ENCODE measurements at regions not wholly inside any gene's neighbourhood (a gene's known extent, or its start where the extent isn't known, plus 50 kb on each side); places are given as distances from the start of the nearest gene placed in this dataset.

GRCh38 chr11:36874291-36874690, 276.3 kb upstream of the RAG2 start:
- Mint-ChIP-seq H3K27ac (no peak overlapping the region), H3K4me3 (no peak overlapping the region), H3K27me3 (ENCODE audit: insufficient read depth) (no peaks in the 10 kb centered on the region), H3K4me1 (no peaks in the 10 kb centered on the region), H3K36me3 (ENCODE audit: low read depth) (no peaks in the 10 kb centered on the region), H3K9me3 (no peaks in the 10 kb centered on the region)
- no peaks in the 10 kb centered on the region for H3K36me3 ChIP-seq (ENCODE audit: control insufficient read depth, insufficient read depth, low read length)
- DNase-seq: no peak
- H3K27me3 ChIP-seq (ENCODE audit: control insufficient read depth, insufficient read depth, low read length, poor library complexity, severe bottlenecking): no peaks in the 10 kb centered on the region
- no peaks in the 10 kb centered on the region for H3K9me3 ChIP-seq (ENCODE audit: control insufficient read depth, low read length)
- 56 to 71% methylated on average over 4 of the region's 4 CpGs for WGBS, 2 experiments (ENCODE audit: insufficient coverage in 1 of 2, insufficient read length in 1 of 2)
- no peak overlapping the region for H3K9ac ChIP-seq (ENCODE audit: extremely low read depth, low read length, poor library complexity, severe bottlenecking)
- no peak overlapping the region for H3K4me3 ChIP-seq (ENCODE audit: low read length)
- TF ChIP-seq CTCF (conservative IDR thresholded peaks at IDR 0.05): no peak
- no peaks in the 10 kb centered on the region for H3K4me1 ChIP-seq (ENCODE audit: control insufficient read depth, insufficient read depth, low read length)
- no peak overlapping the region for H3K27ac ChIP-seq (ENCODE audit: low read depth, low read length)

DNA sequence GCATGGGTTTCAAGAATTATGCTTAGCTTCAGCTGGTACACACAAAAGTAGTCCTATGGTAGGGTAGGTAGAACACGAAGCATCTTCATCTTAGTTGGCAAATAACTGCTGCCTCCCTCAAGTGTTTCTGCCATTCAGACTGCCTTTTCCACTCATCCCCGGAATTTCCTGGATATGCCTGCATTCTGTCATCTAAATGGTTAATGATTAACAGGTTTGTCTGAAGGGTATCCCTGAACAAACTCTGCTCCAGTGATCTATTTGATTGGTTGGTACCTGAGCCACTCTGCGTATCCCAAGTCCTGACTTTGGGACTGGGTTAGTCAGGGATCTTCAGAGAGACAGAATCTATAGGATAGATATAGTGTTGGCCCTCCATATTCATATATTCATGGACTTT, 272.3 kb upstream of the RAG2 start:
- Histone ChIP-seq H3K4me3 (ENCODE audit: low read length) (no peak overlapping the region), H3K36me3 (ENCODE audit: control insufficient read depth, insufficient read depth, low read length) (no peaks in the 10 kb centered on the region), H3K9ac (ENCODE audit: extremely low read depth, low read length, poor library complexity, severe bottlenecking) (no peak overlapping the region), H3K27me3 (ENCODE audit: control insufficient read depth, insufficient read depth, low read length, poor library complexity, severe bottlenecking) (no peaks in the 10 kb centered on the region), H3K4me1 (ENCODE audit: control insufficient read depth, insufficient read depth, low read length) (no peaks in the 10 kb centered on the region), H3K27ac (ENCODE audit: low read depth, low read length) (no peak overlapping the region), H3K9me3 (ENCODE audit: control insufficient read depth, low read length) (no peaks in the 10 kb centered on the region)
- 95 to 100% methylated on average over 2 to 3 of the region's 3 CpGs for WGBS, 2 experiments (ENCODE audit: insufficient coverage in 1 of 2, insufficient read length in 1 of 2)
- Mint-ChIP-seq H3K27ac (no peak overlapping the region), H3K9me3 (no peaks in the 10 kb centered on the region), H3K4me3 (no peak overlapping the region), H3K27me3 (ENCODE audit: insufficient read depth) (no peaks in the 10 kb centered on the region), H3K4me1 (no peaks in the 10 kb centered on the region), H3K36me3 (ENCODE audit: low read depth) (no peaks in the 10 kb centered on the region)
- DNase-seq: no peak
- TF ChIP-seq CTCF (conservative IDR thresholded peaks at IDR 0.05): no peak

- TF ChIP-seq CTCF (conservative IDR thresholded peaks at IDR 0.05): no peak
- Histone ChIP-seq H3K4me1 (ENCODE audit: control insufficient read depth, insufficient read depth, low read length) (no peaks in the 10 kb centered on the region), H3K9ac (ENCODE audit: extremely low read depth, low read length, poor library complexity, severe bottlenecking) (no peak overlapping the region), H3K4me3 (ENCODE audit: low read length) (no peak overlapping the region), H3K9me3 (ENCODE audit: control insufficient read depth, low read length) (no peaks in the 10 kb centered on the region), H3K36me3 (ENCODE audit: control insufficient read depth, insufficient read depth, low read length) (no peaks in the 10 kb centered on the region), H3K27me3 (ENCODE audit: control insufficient read depth, insufficient read depth, low read length, poor library complexity, severe bottlenecking) (peaks cover 5% of the 10 kb centered on the region), H3K27ac (ENCODE audit: low read depth, low read length) (no peak overlapping the region)
- 92 to 97% methylated on average over 5 of the region's 5 CpGs for WGBS, 2 experiments (ENCODE audit: insufficient coverage in 1 of 2, insufficient read length in 1 of 2)
- no peaks in the 10 kb centered on the region for H3K9me3 Mint-ChIP-seq
- no peak overlapping the region for H3K4me3 Mint-ChIP-seq
- no peaks in the 10 kb centered on the region for H3K36me3 Mint-ChIP-seq (ENCODE audit: low read depth)
- no peak for DNase-seq
- no peaks in the 10 kb centered on the region for H3K4me1 Mint-ChIP-seq
- H3K27ac Mint-ChIP-seq: no peak overlapping the region
- H3K27me3 Mint-ChIP-seq (ENCODE audit: insufficient read depth): peaks cover 2% of the 10 kb centered on the region
These were observed 270.3 kb upstream of the RAG2 start for GRCh38 chr11:36868380-36868779.
